ENCODE measurements at regions not wholly inside any gene's neighbourhood (a gene's known extent, or its start where the extent isn't known, plus 50 kb on each side); places are given as distances from the start of the nearest gene placed in this dataset.

DNA sequence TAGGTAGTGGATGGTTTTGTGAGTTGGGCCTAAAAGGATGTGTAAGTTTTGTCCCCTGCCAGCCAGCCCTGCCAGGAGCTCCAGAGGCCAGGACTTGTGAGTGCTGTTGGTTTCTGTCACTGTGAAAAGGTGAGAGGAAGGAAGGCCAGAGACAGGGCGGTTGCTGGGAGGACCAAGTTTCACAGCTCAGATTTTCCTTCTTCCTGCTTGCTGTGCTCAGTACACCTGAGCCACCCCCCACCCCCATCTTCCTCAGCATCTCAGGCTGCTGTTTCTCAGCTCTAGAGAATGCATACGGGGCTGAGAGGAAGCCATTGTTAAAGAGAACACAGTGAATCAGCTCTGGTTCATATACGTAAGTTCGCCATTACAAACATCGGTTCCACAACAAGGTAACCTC is 139.9 kb downstream of the BUB3 start:
- intact Hi-C loops (cut with DNase I, micrococcal nuclease) = no loop called here
- no peak for DNase-seq
- H3K4me1 ChIP-seq (ENCODE audit: insufficient read depth, low read length) = no peaks in the 10 kb centered on the region
- H3K9me3 Mint-ChIP-seq = peaks cover 2% of the 10 kb centered on the region
- TF ChIP-seq, protein P1, sequence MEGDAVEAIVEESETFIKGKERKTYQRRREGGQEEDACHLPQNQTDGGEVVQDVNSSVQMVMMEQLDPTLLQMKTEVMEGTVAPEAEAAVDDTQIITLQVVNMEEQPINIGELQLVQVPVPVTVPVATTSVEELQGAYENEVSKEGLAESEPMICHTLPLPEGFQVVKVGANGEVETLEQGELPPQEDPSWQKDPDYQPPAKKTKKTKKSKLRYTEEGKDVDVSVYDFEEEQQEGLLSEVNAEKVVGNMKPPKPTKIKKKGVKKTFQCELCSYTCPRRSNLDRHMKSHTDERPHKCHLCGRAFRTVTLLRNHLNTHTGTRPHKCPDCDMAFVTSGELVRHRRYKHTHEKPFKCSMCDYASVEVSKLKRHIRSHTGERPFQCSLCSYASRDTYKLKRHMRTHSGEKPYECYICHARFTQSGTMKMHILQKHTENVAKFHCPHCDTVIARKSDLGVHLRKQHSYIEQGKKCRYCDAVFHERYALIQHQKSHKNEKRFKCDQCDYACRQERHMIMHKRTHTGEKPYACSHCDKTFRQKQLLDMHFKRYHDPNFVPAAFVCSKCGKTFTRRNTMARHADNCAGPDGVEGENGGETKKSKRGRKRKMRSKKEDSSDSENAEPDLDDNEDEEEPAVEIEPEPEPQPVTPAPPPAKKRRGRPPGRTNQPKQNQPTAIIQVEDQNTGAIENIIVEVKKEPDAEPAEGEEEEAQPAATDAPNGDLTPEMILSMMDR (IDR thresholded peaks at IDR 0.05) = no peak
- CTCF ChIA-PET = no interaction called here
- no peaks in the 10 kb centered on the region for H3K36me3 ChIP-seq (ENCODE audit: insufficient read depth, low read length)
- no peaks in the 10 kb centered on the region for H3K4me1 Mint-ChIP-seq (ENCODE audit: low read depth)
- H3K9me3 ChIP-seq (ENCODE audit: control insufficient read depth in 1 of 2, insufficient read depth in 1 of 2, low read length in 2 of 2) = peaks cover 0 to 6% of the 10 kb centered on the region in 2 experiments
- ATAC-seq (ENCODE audit: poor library complexity) = no peak
- H3K27me3 ChIP-seq (ENCODE audit: control insufficient read depth in 1 of 2, insufficient read depth in 2 of 2, low read length in 2 of 2) = no peaks in the 10 kb centered on the region
- H3K27ac ChIP-seq (ENCODE audit: low read depth in 1 of 2, low read length in 2 of 2) = no peak overlapping the region
- no peak overlapping the region for H3K4me3 Mint-ChIP-seq
- no peak overlapping the region for H3K4me3 ChIP-seq (ENCODE audit: low read length)
- POLR2A ChIA-PET = no interaction called here
- H3K36me3 Mint-ChIP-seq (ENCODE audit: low read depth) = peaks cover 5% of the 10 kb centered on the region
- no peak overlapping the region for H3K27ac Mint-ChIP-seq
- no peaks in the 10 kb centered on the region for H3K27me3 Mint-ChIP-seq

- Histone ChIP-seq H3K4me1 (ENCODE audit: insufficient read depth, low read length) (no peaks in the 10 kb centered on the region), H3K27me3 (ENCODE audit: control insufficient read depth in 1 of 2, insufficient read depth in 2 of 2, low read length in 2 of 2) (no peaks in the 10 kb centered on the region), H3K4me3 (ENCODE audit: low read length) (no peak overlapping the region), H3K9me3 (ENCODE audit: control insufficient read depth in 1 of 2, insufficient read depth in 1 of 2, low read length in 2 of 2) (peaks cover 0 to 4% of the 10 kb centered on the region in 2 experiments), H3K36me3 (ENCODE audit: insufficient read depth, low read length) (no peaks in the 10 kb centered on the region), H3K27ac (ENCODE audit: low read depth in 1 of 2, low read length in 2 of 2) (no peak overlapping the region)
- ChIA-PET CTCF (no interaction called here), POLR2A (no interaction called here)
- Mint-ChIP-seq H3K9me3 (peaks cover 1% of the 10 kb centered on the region), H3K4me1 (ENCODE audit: low read depth) (no peaks in the 10 kb centered on the region), H3K27ac (no peak overlapping the region), H3K4me3 (no peak overlapping the region), H3K27me3 (no peaks in the 10 kb centered on the region), H3K36me3 (ENCODE audit: low read depth) (peaks cover 4% of the 10 kb centered on the region)
- ATAC-seq (ENCODE audit: poor library complexity) = no peak
- TF ChIP-seq, protein P1 (IDR thresholded peaks at IDR 0.05) = no peak
- intact Hi-C loops (cut with DNase I, micrococcal nuclease) = no loop called here
- DNase-seq = no peak
These were observed 140.7 kb downstream of the BUB3 start for GRCh38 chr10:123294886-123295285.

DNA sequence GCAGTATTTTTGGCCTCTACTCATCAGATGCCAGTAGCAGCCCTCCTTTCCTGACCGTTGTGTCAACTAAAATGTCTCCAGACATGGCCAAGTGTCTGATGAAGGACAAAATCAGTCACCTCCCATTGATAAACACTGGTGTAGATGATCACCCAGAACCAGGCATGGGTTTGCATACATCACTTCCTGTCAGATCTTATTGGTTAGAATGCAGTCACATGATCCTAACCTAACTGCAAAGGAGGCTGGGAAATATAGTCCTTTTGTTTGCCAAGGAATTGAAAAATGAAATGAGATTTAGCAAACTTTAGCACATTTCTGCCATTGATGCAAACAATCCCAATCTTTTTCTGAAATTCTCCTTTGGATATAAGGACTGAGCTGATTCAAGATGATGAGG is 141.4 kb downstream of the BUB3 start:
- POLR2A ChIA-PET = no interaction called here
- H3K27me3 Mint-ChIP-seq = no peaks in the 10 kb centered on the region
- Histone ChIP-seq H3K27me3 (ENCODE audit: control insufficient read depth in 1 of 2, insufficient read depth in 2 of 2, low read length in 2 of 2) (no peaks in the 10 kb centered on the region), H3K27ac (ENCODE audit: low read depth in 1 of 2, low read length in 2 of 2) (no peak overlapping the region), H3K36me3 (ENCODE audit: insufficient read depth, low read length) (no peaks in the 10 kb centered on the region), H3K4me3 (ENCODE audit: low read length) (no peak overlapping the region), H3K9me3 (ENCODE audit: control insufficient read depth in 1 of 2, insufficient read depth in 1 of 2, low read length in 2 of 2) (peaks cover 0 to 4% of the 10 kb centered on the region in 2 experiments), H3K4me1 (ENCODE audit: insufficient read depth, low read length) (no peaks in the 10 kb centered on the region)
- H3K4me1 Mint-ChIP-seq (ENCODE audit: low read depth) = no peaks in the 10 kb centered on the region
- intact Hi-C loops (cut with DNase I, micrococcal nuclease) = no loop called here
- DNase-seq (no peak), ATAC-seq (ENCODE audit: poor library complexity) (no peak)
- no peak overlapping the region for H3K27ac Mint-ChIP-seq
- H3K36me3 Mint-ChIP-seq (ENCODE audit: low read depth) = no peaks in the 10 kb centered on the region
- no peaks in the 10 kb centered on the region for H3K9me3 Mint-ChIP-seq
- CTCF ChIA-PET = no interaction called here
- TF ChIP-seq, protein P1 (IDR thresholded peaks at IDR 0.05) = no peak
- H3K4me3 Mint-ChIP-seq = no peak overlapping the region
